ENCODE measurements at regions not wholly inside any gene's neighbourhood (a gene's known extent, or its start where the extent isn't known, plus 50 kb on each side); places are given as distances from the start of the nearest gene placed in this dataset. TPM values are rescaled to one million over a fixed set of nuclear protein-coding genes. Genes with fewer than 3 reads are reported as not detected.

DNA sequence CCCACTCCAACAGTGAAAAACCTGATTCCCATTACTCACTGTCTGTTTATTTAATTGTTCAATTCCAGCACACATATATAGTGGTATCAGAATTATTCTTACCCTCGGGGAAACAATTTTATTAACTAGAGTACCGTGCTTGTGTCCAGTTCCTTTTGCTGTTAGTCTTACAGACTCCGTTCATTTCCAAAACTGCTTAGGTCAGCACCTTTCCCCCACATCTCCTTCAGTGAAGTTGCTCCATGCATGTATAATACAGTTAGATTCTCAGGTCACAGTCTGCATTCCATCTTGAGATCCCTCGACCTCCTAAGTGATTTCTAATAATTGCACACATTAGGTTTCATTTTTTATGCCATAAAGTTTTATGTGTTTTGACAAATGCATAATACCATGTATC is 56.3 kb upstream of the ZNF521 start:
- POLR2A ChIA-PET = no interaction called here
- BruUV-seq (replicated peaks) = no TSS peak

More for the DNA sequence above, 56.3 kb upstream of the ZNF521 start:
- H3K4me1 ChIP-seq (ENCODE audit: control insufficient read depth, extremely low read depth, insufficient read depth, low read length) = no peaks in the 10 kb centered on the region
- no peaks in the 10 kb centered on the region for H3K9me3 ChIP-seq (replicated peaks; ENCODE audit: control insufficient read depth, insufficient read depth, low read length)
- peaks cover 4 to 9% of the 10 kb centered on the region in 2 experiments for H3K27me3 ChIP-seq (ENCODE audit: control insufficient read depth in 2 of 2, insufficient read depth in 2 of 2, low read length in 2 of 2)
- no peak for DNase-seq (ENCODE audit: low read depth, low spot score)
- H3K27ac ChIP-seq (ENCODE audit: insufficient read depth, low read depth, low read length) = no peak overlapping the region
- intact Hi-C loops (cut with micrococcal nuclease) = no loop called here
- H3K79me2 ChIP-seq (ENCODE audit: control insufficient read depth, insufficient read depth, low read length) = no peaks in the 10 kb centered on the region
- H3K36me3 ChIP-seq (ENCODE audit: control insufficient read depth in 2 of 2, extremely low read depth in 1 of 2, insufficient read depth in 2 of 2, low read length in 2 of 2) = no peaks in the 10 kb centered on the region
- TF ChIP-seq, protein P1, sequence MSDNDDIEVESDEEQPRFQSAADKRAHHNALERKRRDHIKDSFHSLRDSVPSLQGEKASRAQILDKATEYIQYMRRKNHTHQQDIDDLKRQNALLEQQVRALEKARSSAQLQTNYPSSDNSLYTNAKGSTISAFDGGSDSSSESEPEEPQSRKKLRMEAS (IDR thresholded peaks at IDR 0.05; ENCODE audit: insufficient read depth, insufficient read length) = no peak
- no peak for TF ChIP-seq MYC (IDR thresholded peaks at IDR 0.05; ENCODE audit: low read depth, low read length)
- TF ChIP-seq, protein P2, sequence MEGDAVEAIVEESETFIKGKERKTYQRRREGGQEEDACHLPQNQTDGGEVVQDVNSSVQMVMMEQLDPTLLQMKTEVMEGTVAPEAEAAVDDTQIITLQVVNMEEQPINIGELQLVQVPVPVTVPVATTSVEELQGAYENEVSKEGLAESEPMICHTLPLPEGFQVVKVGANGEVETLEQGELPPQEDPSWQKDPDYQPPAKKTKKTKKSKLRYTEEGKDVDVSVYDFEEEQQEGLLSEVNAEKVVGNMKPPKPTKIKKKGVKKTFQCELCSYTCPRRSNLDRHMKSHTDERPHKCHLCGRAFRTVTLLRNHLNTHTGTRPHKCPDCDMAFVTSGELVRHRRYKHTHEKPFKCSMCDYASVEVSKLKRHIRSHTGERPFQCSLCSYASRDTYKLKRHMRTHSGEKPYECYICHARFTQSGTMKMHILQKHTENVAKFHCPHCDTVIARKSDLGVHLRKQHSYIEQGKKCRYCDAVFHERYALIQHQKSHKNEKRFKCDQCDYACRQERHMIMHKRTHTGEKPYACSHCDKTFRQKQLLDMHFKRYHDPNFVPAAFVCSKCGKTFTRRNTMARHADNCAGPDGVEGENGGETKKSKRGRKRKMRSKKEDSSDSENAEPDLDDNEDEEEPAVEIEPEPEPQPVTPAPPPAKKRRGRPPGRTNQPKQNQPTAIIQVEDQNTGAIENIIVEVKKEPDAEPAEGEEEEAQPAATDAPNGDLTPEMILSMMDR (IDR thresholded peaks at IDR 0.05; ENCODE audit: extremely low read depth in 1 of 2, insufficient read depth in 1 of 2, low read depth in 1 of 2, low read length in 2 of 2) = no peak
- no peak for TF ChIP-seq EZH2 (IDR thresholded peaks at IDR 0.05; ENCODE audit: borderline replicate concordance, low read depth, low read length, severe bottlenecking)
- no peak for TF ChIP-seq GATA2 (IDR thresholded peaks at IDR 0.05; ENCODE audit: insufficient read depth, insufficient read length, low read depth, low read length)
- TF ChIP-seq POLR2AphosphoS5 (IDR thresholded peaks at IDR 0.05; ENCODE audit: insufficient read depth, low read depth, low read length) = no peak
- no peak for TF ChIP-seq JUN (IDR thresholded peaks at IDR 0.05; ENCODE audit: borderline replicate concordance, insufficient read depth, insufficient read length, low read depth)
- no peak for TF ChIP-seq FOS (IDR thresholded peaks at IDR 0.05; ENCODE audit: borderline replicate concordance, insufficient read depth, low read length)
- TF ChIP-seq POLR2A (IDR thresholded peaks at IDR 0.05; ENCODE audit: low read depth, low read length) = no peak
- no peak overlapping the region for H2AFZ ChIP-seq (ENCODE audit: low read depth, low read length)
- H3K4me3 ChIP-seq (replicated peaks in 1 of 3; ENCODE audit: insufficient read depth in 1 of 3, low read depth in 1 of 3, low read length in 3 of 3) = no peak overlapping the region
- no peaks in the 10 kb centered on the region for H4K20me1 ChIP-seq (replicated peaks; ENCODE audit: control insufficient read depth, extremely low read depth, insufficient read depth, low read length)
- no peak overlapping the region for H3K4me2 ChIP-seq (ENCODE audit: insufficient read depth, low read length)
- H3K9ac ChIP-seq (replicated peaks; ENCODE audit: extremely low read depth, insufficient read depth, low read length) = no peak overlapping the region
- H3K9me1 ChIP-seq (replicated peaks; ENCODE audit: control insufficient read depth, extremely low read depth, insufficient read depth, low read length) = no peaks in the 10 kb centered on the region
- CTCF ChIA-PET = no interaction called here
- dilution Hi-C loops (cut with MboI; ENCODE audit: extremely low pct_ligation_motif_present, low sequenced_read_pairs) = no loop called here
- no peak for FAIRE-seq

Small RNA genes in the stretch of these regions (small RNA-seq; reads per million reads assigned to genes)
- not detected for gene AC027229.1 (ENCODE audit: insufficient read depth, insufficient read length, low read depth, low replicate concordance)
- not detected for gene RN7SL97P (ENCODE audit: insufficient read depth, insufficient read length, low read depth, low replicate concordance)
